Uterus (tissue), 3 donors: ENCODE measurements at regions not wholly inside any gene's neighbourhood (a gene's known extent, or its start where the extent isn't known, plus 50 kb on each side); places are given as distances from the start of the nearest gene placed in this dataset.

ENCODE experiments used
- DNase-seq, 2 donors: peaks; one replicate each; pipeline ENCODE4 v3.0.0-alpha.2; 2019 to 2020
- H3K27ac ChIP-seq, 2 donors: fragments of 200-600 bp; sonication (generic); 1 replicate in 1 of 2; 2 replicates in 1 of 2; pipeline ENCODE4 v1.5.1; 2016 to 2018
- H3K27me3 ChIP-seq, 2 donors: fragments of 200-600 bp; sonication (generic); one replicate each; pipeline ENCODE4 v1.5.1; 2018 to 2019; ENCODE audit warnings: control low read depth in 1 of 2
- H3K36me3 ChIP-seq, 2 donors: fragments of 200-600 bp; sonication (generic); one replicate each; pipeline ENCODE4 v1.5.1; 2019; ENCODE audit warnings: control low read depth in 1 of 2
- H3K4me1 ChIP-seq, 2 donors: fragments of 200-600 bp; sonication (generic); one replicate each; pipeline ENCODE4 v1.5.1; 2018 to 2019; ENCODE audit warnings: control low read depth in 1 of 2
- H3K4me3 ChIP-seq, 2 donors: fragments of 200-600 bp; sonication (generic); 1 replicate in 1 of 2; 2 replicates in 1 of 2; pipeline ENCODE4 v1.5.1; 2018 to 2019; ENCODE audit warnings: mild to moderate bottlenecking in 1 of 2
- H3K9me3 ChIP-seq, 2 donors: fragments of 200-600 bp; sonication (generic); one replicate each; pipeline ENCODE4 v1.5.1; 2019; ENCODE audit warnings: control low read depth in 1 of 2
- CTCF ChIP-seq, 4 experiments: fragments of 200-600 bp in 2 of 4; fragments of 450-650 bp in 2 of 4; sonication (generic) in 2 of 4; IDR thresholded peaks; one replicate each; pipeline ENCODE4 v1.5.1; 2016 to 2019; ENCODE audit warnings: antibody characterized with exemption in 4 of 4, mild to moderate bottlenecking in 2 of 4, moderate library complexity in 1 of 4
- POLR2A ChIP-seq, 2 donors: fragments of 450-650 bp; IDR thresholded peaks; one replicate each; pipeline ENCODE4 v1.6.1; 2016; ENCODE audit warnings: antibody characterized with exemption in 2 of 2, mild to moderate bottlenecking in 1 of 2, moderate library complexity in 1 of 2
- intact Hi-C: fragments of 100-400 bp; cut with DNase I; formaldehyde crosslinking; loops from one replicate; pipeline ENCODE4 v1.15.1; 2023; ENCODE audit warnings: low total_unique reads
- donor health status: DM: yes; HTN: yes; CAD: no.

- no peaks in the 10 kb centered on the region for H3K36me3 ChIP-seq
- intact Hi-C loops: no loop called here
- no peak for TF ChIP-seq POLR2A (IDR thresholded peaks at IDR 0.05)
- no peak for TF ChIP-seq CTCF (IDR thresholded peaks at IDR 0.05)
- H3K27ac ChIP-seq: no peak overlapping the region
- no peaks in the 10 kb centered on the region for H3K27me3 ChIP-seq
- no peaks in the 10 kb centered on the region for H3K4me1 ChIP-seq
- no peak overlapping the region for H3K4me3 ChIP-seq
- H3K9me3 ChIP-seq: no peaks in the 10 kb centered on the region
- DNase-seq: no peak
Observed at GRCh38 chr6:125421836-125422235, 120.1 kb upstream of the HDDC2 start.

- no peak for DNase-seq
- Histone ChIP-seq H3K4me3 (no peak overlapping the region), H3K4me1 (no peaks in the 10 kb centered on the region), H3K27ac (no peak overlapping the region), H3K36me3 (no peaks in the 10 kb centered on the region), H3K27me3 (no peaks in the 10 kb centered on the region), H3K9me3 (no peaks in the 10 kb centered on the region)
- TF ChIP-seq CTCF (IDR thresholded peaks at IDR 0.05) (no peak), POLR2A (IDR thresholded peaks at IDR 0.05) (no peak)
- intact Hi-C loops: no loop called here
Observed at GRCh38 chr6:125423047-125423446, 121.3 kb upstream of the HDDC2 start.

- Histone ChIP-seq H3K27ac (no peak overlapping the region), H3K27me3 (no peaks in the 10 kb centered on the region), H3K36me3 (no peaks in the 10 kb centered on the region), H3K4me3 (no peak overlapping the region), H3K9me3 (no peaks in the 10 kb centered on the region), H3K4me1 (no peaks in the 10 kb centered on the region)
- TF ChIP-seq CTCF (IDR thresholded peaks at IDR 0.05) (no peak), POLR2A (IDR thresholded peaks at IDR 0.05) (no peak)
- intact Hi-C loops: no loop called here
- DNase-seq: no peak
Observed at GRCh38 chr6:125431971-125432370, 130.2 kb upstream of the HDDC2 start.

GRCh38 chr6:125432963-125433362 lies 131.2 kb upstream of the HDDC2 start:
- no peaks in the 10 kb centered on the region for H3K4me1 ChIP-seq
- intact Hi-C loops: no loop called here
- no peak for DNase-seq
- H3K27ac ChIP-seq: no peak overlapping the region
- TF ChIP-seq POLR2A (IDR thresholded peaks at IDR 0.05) (no peak), CTCF (IDR thresholded peaks at IDR 0.05) (no peak)
- H3K9me3 ChIP-seq: no peaks in the 10 kb centered on the region
- H3K4me3 ChIP-seq: no peak overlapping the region
- no peaks in the 10 kb centered on the region for H3K36me3 ChIP-seq
- H3K27me3 ChIP-seq: no peaks in the 10 kb centered on the region

GRCh38 chr6:125434760-125435159 lies 133.0 kb upstream of the HDDC2 start:
- H3K27me3 ChIP-seq: no peaks in the 10 kb centered on the region
- intact Hi-C loops: no loop called here
- TF ChIP-seq CTCF (IDR thresholded peaks at IDR 0.05) (no peak), POLR2A (IDR thresholded peaks at IDR 0.05) (no peak)
- no peak overlapping the region for H3K27ac ChIP-seq
- DNase-seq: no peak
- H3K4me3 ChIP-seq: no peak overlapping the region
- no peaks in the 10 kb centered on the region for H3K4me1 ChIP-seq
- no peaks in the 10 kb centered on the region for H3K9me3 ChIP-seq
- no peaks in the 10 kb centered on the region for H3K36me3 ChIP-seq
